ENCODE measurements at regions not wholly inside any gene's neighbourhood (a gene's known extent, or its start where the extent isn't known, plus 50 kb on each side); places are given as distances from the start of the nearest gene placed in this dataset.

DNA sequence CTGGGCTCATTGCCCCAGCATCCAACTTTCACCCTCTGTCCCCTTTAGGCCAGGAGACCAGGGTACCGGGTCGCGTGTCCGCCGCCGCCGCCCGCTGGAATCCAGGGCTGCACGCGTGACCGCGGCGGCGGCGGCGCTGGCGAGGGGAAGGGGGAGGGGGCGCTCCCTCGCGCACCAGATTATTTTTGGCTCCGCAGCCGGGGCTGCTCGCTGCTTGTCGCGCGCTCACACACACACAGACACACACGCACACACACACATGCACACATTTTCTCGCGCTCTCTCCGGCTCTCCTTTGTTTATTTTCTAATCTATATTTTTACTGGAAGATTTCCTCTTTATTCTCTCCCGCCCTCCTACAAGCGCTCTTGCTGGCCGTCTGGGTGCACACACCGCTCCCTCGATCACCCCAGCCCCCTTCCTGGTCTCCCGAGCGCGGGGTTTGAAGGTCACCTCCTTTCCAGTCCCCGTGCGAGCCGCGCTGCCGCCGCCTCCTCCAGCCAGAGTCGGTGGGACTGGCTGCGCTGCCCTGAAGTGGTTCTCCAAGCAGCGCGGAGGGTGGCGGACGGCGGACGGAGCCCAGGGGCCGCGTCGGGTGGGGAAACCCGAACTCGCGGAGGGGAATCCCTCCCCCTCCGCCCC, 921.4 kb upstream of the EEF2KMT start:
- dilution Hi-C loops (cut with MboI; ENCODE audit: extremely low pct_ligation_motif_present, low sequenced_read_pairs) (no loop called here), intact Hi-C loops (cut with micrococcal nuclease) (no loop called here)
- Histone ChIP-seq H4K20me1 (replicated peaks; ENCODE audit: control insufficient read depth, extremely low read depth, insufficient read depth, low read length) (no peaks in the 10 kb centered on the region), H3K4me3 (replicated peaks in 1 of 3; ENCODE audit: insufficient read depth in 1 of 3, low read depth in 1 of 3, low read length in 3 of 3) (no peak overlapping the region), H3K9me1 (replicated peaks; ENCODE audit: control insufficient read depth, extremely low read depth, insufficient read depth, low read length) (no peaks in the 10 kb centered on the region), H3K9ac (replicated peaks; ENCODE audit: extremely low read depth, insufficient read depth, low read length) (no peak overlapping the region), H3K27me3 (ENCODE audit: control insufficient read depth in 2 of 2, insufficient read depth in 2 of 2, low read length in 2 of 2) (no peaks in the 10 kb centered on the region), H3K4me2 (ENCODE audit: insufficient read depth, low read length) (no peak overlapping the region), H3K9me3 (replicated peaks; ENCODE audit: control insufficient read depth, insufficient read depth, low read length) (peaks cover 2% of the 10 kb centered on the region), H3K4me1 (ENCODE audit: control insufficient read depth, extremely low read depth, insufficient read depth, low read length) (no peaks in the 10 kb centered on the region), H2AFZ (ENCODE audit: low read depth, low read length) (no peak overlapping the region), H3K27ac (ENCODE audit: insufficient read depth, low read depth, low read length) (no peak overlapping the region), H3K36me3 (ENCODE audit: control insufficient read depth in 2 of 2, extremely low read depth in 1 of 2, insufficient read depth in 2 of 2, low read length in 2 of 2) (no peaks in the 10 kb centered on the region), H3K79me2 (ENCODE audit: control insufficient read depth, insufficient read depth, low read length) (no peaks in the 10 kb centered on the region)
- BruUV-seq (replicated peaks), result no TSS peak
- DNase-seq (ENCODE audit: low read depth, low spot score) (no peak), FAIRE-seq (no peak)
- ChIA-PET CTCF (no interaction called here), POLR2A (no interaction called here)
- no peak for TF ChIP-seq JUN (IDR thresholded peaks at IDR 0.05; ENCODE audit: borderline replicate concordance, insufficient read depth, insufficient read length, low read depth)
- TF ChIP-seq FOS (IDR thresholded peaks at IDR 0.05; ENCODE audit: borderline replicate concordance, insufficient read depth, low read length), result no peak
- no peak for TF ChIP-seq GATA2 (IDR thresholded peaks at IDR 0.05; ENCODE audit: insufficient read depth, insufficient read length, low read depth, low read length)
- TF ChIP-seq, protein P1, sequence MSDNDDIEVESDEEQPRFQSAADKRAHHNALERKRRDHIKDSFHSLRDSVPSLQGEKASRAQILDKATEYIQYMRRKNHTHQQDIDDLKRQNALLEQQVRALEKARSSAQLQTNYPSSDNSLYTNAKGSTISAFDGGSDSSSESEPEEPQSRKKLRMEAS (IDR thresholded peaks at IDR 0.05; ENCODE audit: insufficient read depth, insufficient read length), result no peak
- no peak for TF ChIP-seq EZH2 (IDR thresholded peaks at IDR 0.05; ENCODE audit: borderline replicate concordance, low read depth, low read length, severe bottlenecking)
- TF ChIP-seq, protein P2, sequence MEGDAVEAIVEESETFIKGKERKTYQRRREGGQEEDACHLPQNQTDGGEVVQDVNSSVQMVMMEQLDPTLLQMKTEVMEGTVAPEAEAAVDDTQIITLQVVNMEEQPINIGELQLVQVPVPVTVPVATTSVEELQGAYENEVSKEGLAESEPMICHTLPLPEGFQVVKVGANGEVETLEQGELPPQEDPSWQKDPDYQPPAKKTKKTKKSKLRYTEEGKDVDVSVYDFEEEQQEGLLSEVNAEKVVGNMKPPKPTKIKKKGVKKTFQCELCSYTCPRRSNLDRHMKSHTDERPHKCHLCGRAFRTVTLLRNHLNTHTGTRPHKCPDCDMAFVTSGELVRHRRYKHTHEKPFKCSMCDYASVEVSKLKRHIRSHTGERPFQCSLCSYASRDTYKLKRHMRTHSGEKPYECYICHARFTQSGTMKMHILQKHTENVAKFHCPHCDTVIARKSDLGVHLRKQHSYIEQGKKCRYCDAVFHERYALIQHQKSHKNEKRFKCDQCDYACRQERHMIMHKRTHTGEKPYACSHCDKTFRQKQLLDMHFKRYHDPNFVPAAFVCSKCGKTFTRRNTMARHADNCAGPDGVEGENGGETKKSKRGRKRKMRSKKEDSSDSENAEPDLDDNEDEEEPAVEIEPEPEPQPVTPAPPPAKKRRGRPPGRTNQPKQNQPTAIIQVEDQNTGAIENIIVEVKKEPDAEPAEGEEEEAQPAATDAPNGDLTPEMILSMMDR (IDR thresholded peaks at IDR 0.05; ENCODE audit: extremely low read depth in 1 of 2, insufficient read depth in 1 of 2, low read depth in 1 of 2, low read length in 2 of 2), result no peak
- no peak for TF ChIP-seq POLR2AphosphoS5 (IDR thresholded peaks at IDR 0.05; ENCODE audit: insufficient read depth, low read depth, low read length)
- TF ChIP-seq MYC (IDR thresholded peaks at IDR 0.05; ENCODE audit: low read depth, low read length), result no peak
- no peak for TF ChIP-seq POLR2A (IDR thresholded peaks at IDR 0.05; ENCODE audit: low read depth, low read length)
